ENCODE measurements at regions not wholly inside any gene's neighbourhood (a gene's known extent, or its start where the extent isn't known, plus 50 kb on each side); places are given as distances from the start of the nearest gene placed in this dataset.
"Not testable (repeated sequence)": the region's sequence is repeated elsewhere in the genome, so short reads cannot be mapped to it uniquely, and the experiment has no call there.

DNA sequence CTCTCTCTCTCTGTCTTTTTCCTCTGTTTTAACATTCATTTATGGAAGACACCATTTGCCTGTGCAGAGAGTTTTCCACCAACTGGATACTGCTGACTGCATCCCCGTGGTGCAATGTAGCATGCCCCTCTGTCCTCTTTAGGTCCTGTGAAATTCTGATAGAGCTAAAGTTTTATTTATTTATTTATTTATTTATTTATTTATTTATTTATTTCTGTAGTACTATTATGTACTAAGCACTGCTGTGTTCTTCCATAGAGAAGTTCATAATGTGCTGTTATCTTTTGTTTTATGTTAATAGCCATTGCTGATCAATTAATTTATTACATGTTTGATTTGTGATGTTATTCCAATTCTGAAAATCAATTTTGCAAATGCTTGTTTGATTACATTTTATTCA lies 749.9 kb downstream of the ZBBX start:
- intact Hi-C loops (cut with DNase I, micrococcal nuclease) = no loop called here
- TF ChIP-seq, protein P1, sequence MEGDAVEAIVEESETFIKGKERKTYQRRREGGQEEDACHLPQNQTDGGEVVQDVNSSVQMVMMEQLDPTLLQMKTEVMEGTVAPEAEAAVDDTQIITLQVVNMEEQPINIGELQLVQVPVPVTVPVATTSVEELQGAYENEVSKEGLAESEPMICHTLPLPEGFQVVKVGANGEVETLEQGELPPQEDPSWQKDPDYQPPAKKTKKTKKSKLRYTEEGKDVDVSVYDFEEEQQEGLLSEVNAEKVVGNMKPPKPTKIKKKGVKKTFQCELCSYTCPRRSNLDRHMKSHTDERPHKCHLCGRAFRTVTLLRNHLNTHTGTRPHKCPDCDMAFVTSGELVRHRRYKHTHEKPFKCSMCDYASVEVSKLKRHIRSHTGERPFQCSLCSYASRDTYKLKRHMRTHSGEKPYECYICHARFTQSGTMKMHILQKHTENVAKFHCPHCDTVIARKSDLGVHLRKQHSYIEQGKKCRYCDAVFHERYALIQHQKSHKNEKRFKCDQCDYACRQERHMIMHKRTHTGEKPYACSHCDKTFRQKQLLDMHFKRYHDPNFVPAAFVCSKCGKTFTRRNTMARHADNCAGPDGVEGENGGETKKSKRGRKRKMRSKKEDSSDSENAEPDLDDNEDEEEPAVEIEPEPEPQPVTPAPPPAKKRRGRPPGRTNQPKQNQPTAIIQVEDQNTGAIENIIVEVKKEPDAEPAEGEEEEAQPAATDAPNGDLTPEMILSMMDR (IDR thresholded peaks at IDR 0.05) = no peak
- no peak overlapping the region for H3K4me3 ChIP-seq
- no peaks in the 10 kb centered on the region for H3K4me1 ChIP-seq (ENCODE audit: low read depth)
- ATAC-seq (no peak), DNase-seq (no peak)
- no peaks in the 10 kb centered on the region for H3K9me3 ChIP-seq
- no peaks in the 10 kb centered on the region for H3K36me3 ChIP-seq (ENCODE audit: low read depth)

DNA sequence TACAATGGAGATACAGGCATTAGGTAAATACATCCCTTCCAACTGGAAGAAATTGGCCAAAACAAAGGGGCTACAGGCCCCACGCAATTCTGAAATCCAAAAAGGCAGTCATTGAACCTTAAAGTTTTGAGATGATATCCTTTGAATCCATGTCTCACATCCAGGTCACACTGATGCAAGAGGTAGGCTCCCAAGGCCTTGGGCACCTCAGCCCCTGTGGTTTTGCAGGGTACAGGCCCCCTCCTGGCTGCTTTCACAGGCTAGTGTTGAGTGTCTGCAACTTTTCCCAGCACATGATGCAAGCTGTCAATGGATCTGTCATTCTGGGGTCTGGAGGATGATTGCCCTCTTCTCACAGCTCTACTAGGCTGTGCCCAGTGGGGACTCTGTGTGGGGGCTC lies 766.7 kb downstream of the ZBBX start:
- DNase-seq (no peak), ATAC-seq (no peak)
- H3K36me3 ChIP-seq (ENCODE audit: low read depth) = no peaks in the 10 kb centered on the region
- H3K4me3 ChIP-seq = no peak overlapping the region
- H3K4me1 ChIP-seq (ENCODE audit: low read depth) = no peaks in the 10 kb centered on the region
- TF ChIP-seq, protein P1 (IDR thresholded peaks at IDR 0.05) = no peak
- intact Hi-C loops (cut with DNase I, micrococcal nuclease) = no loop called here
- peaks cover 11% of the 10 kb centered on the region for H3K9me3 ChIP-seq

DNA sequence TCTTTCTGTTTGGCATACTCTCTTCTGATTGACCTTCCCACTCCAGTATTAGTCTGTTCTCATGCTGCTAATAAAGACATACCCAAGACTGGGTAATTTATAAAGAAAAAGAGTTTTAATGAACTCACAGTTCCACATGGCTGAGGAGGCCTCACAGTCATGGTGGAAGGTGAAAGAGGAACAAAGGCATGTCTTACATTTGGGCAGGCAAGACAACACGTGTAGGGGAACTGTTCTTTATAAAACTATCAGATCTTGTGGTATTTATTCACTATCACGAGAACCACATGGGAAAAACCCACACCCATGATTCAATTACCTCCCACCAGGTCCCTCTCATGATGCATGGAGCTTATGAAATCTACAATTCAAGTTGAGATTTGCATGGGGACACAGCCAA lies 767.3 kb downstream of the ZBBX start:
- H3K4me1 ChIP-seq (ENCODE audit: low read depth); H3K4me3 ChIP-seq; ATAC-seq; intact Hi-C loops (cut with DNase I, micrococcal nuclease); H3K36me3 ChIP-seq (ENCODE audit: low read depth); DNase-seq: not testable (repeated sequence)
- H3K9me3 ChIP-seq = peaks cover 10% of the 10 kb centered on the region

DNA sequence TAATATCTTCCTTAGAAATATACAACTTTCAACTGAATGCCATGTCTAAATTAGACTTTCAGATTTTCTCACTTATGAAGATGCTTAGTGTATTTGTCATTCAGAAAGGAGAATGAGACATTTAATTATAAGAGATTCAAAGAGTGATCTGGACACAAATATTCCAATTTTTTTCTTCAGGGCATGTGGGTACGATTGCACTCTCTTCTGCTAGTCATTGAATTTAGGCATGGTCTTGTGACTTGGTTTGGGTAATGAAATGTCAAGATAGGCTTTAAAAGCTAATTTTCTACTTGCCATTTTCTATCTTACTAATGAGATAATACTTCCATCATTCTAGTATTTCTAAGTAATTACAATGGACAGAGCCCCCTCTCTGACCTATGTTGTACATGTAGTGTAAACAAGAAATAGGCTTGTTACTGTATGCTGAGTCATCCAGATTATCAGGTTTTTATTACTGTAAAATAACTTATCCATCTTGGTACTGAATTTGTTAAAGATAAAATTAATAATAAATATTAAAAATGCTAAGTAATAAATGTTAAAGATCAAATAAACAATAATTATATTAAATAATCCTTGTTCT lies 770.8 kb upstream of the BCHE start:
- Histone ChIP-seq H3K9me3 (no peaks in the 10 kb centered on the region), H3K4me1 (ENCODE audit: low read depth) (no peaks in the 10 kb centered on the region), H3K36me3 (ENCODE audit: low read depth) (no peaks in the 10 kb centered on the region), H3K4me3 (no peak overlapping the region)
- intact Hi-C loops (cut with DNase I, micrococcal nuclease) = no loop called here
- ATAC-seq (no peak), DNase-seq (no peak)
- TF ChIP-seq, protein P1 (IDR thresholded peaks at IDR 0.05) = no peak

DNA sequence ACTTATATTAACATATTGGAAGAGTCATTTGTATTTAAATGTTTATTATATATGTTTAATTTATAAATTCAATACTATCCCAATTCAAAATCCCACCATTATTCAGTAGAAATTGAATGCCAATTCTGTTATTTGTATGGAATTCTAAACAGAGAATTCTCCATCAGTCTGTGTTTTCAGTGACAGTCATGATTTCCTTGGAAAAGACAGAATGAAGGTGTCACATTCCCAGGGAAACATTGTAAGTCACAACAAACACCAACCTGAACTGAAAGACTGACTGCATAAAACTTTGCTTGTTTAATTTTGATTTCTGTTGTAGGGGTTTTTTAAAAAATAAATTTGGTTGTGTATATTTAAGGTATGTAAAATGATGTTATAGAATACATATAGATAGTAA lies 769.8 kb upstream of the BCHE start:
- intact Hi-C loops (cut with DNase I, micrococcal nuclease) = no loop called here
- DNase-seq = no peak
- TF ChIP-seq, protein P1 (IDR thresholded peaks at IDR 0.05) = no peak
- H3K36me3 ChIP-seq (ENCODE audit: low read depth) = no peaks in the 10 kb centered on the region
- no peak for ATAC-seq
- no peak overlapping the region for H3K4me3 ChIP-seq
- H3K9me3 ChIP-seq = no peaks in the 10 kb centered on the region
- no peaks in the 10 kb centered on the region for H3K4me1 ChIP-seq (ENCODE audit: low read depth)

DNA sequence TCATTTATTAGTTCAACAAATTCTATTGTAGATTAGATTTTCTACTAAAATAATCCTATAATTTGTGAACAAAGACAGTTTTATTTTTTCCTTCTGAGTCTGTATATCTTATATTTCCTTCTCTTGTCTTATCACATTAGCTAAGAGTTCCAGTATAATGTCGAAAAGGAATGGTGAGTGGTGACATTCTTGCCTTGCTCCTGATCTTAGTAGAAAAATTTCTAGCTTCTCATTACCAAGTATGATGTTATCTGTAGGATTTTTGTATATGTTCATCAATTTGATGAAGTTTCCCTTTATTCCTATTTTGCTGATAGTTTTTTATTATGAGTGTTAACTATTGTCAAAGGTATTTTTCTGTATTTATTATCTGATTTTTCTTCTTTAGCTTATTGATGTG lies 756.6 kb upstream of the BCHE start:
- TF ChIP-seq, protein P1 (IDR thresholded peaks at IDR 0.05) = no peak
- Histone ChIP-seq H3K4me3 (no peak overlapping the region), H3K4me1 (ENCODE audit: low read depth) (no peaks in the 10 kb centered on the region), H3K9me3 (peaks cover 7% of the 10 kb centered on the region), H3K36me3 (ENCODE audit: low read depth) (no peaks in the 10 kb centered on the region)
- DNase-seq (no peak), ATAC-seq (no peak)
- intact Hi-C loops (cut with DNase I, micrococcal nuclease) = no loop called here
